ENCODE measurements at regions not wholly inside any gene's neighbourhood (a gene's known extent, or its start where the extent isn't known, plus 50 kb on each side); places are given as distances from the start of the nearest gene placed in this dataset.

GRCh38 chr4:77488882-77489281 is 116.7 kb upstream of the CXCL13 start:
- Histone ChIP-seq H3K4me1 (ENCODE audit: control insufficient read depth, insufficient read depth, low read length) (no peaks in the 10 kb centered on the region), H3K9me3 (ENCODE audit: control insufficient read depth, insufficient read depth, low read depth, low read length) (no peaks in the 10 kb centered on the region), H3K4me3 (ENCODE audit: low read depth in 2 of 2, low read length in 2 of 2) (no peak overlapping the region), H3K36me3 (ENCODE audit: control insufficient read depth, insufficient read depth, low read length) (no peaks in the 10 kb centered on the region), H3K27ac (ENCODE audit: low read length) (no peak overlapping the region), H3K27me3 (ENCODE audit: control insufficient read depth, insufficient read depth, low read length) (no peaks in the 10 kb centered on the region)
- POLR2A ChIA-PET, result no interaction called here
- TF ChIP-seq REST (IDR thresholded peaks at IDR 0.05; ENCODE audit: insufficient read depth in 1 of 2, low read depth in 2 of 2, low read length in 1 of 2) (no peak), TCF7L2 (IDR thresholded peaks at IDR 0.05; ENCODE audit: low read depth, low read length) (no peak), POLR2AphosphoS5 (IDR thresholded peaks at IDR 0.05; ENCODE audit: low read depth, low read length) (no peak)
- no TSS peak for BruUV-seq (replicated peaks)
- CTCF ChIA-PET, result no interaction called here
- DNase-seq (ENCODE audit: low read depth, low spot score), result no peak
- ATAC-seq, result no peak
- intact Hi-C loops (cut with micrococcal nuclease; ENCODE audit: unreplicated experiment), result no loop called here
- in situ Hi-C loops (cut with HindIII; ENCODE audit: low pct_unique_long_range_greater_than_20kb, low sequenced_read_pairs), result no loop called here

GRCh38 chr4:77493120-77493752 is 112.4 kb upstream of the CXCL13 start:
- H3K27ac ChIP-seq (ENCODE audit: low read length), result no peak overlapping the region
- BruUV-seq (replicated peaks), result no TSS peak
- CTCF ChIA-PET, result no interaction called here
- H3K4me1 ChIP-seq (ENCODE audit: control insufficient read depth, insufficient read depth, low read length), result no peaks in the 10 kb centered on the region
- DNase-seq (ENCODE audit: low read depth, low spot score) (no peak), ATAC-seq (no peak)
- no peaks in the 10 kb centered on the region for H3K27me3 ChIP-seq (ENCODE audit: control insufficient read depth, insufficient read depth, low read length)
- in situ Hi-C loops (cut with HindIII; ENCODE audit: low pct_unique_long_range_greater_than_20kb, low sequenced_read_pairs) (no loop called here), intact Hi-C loops (cut with micrococcal nuclease; ENCODE audit: unreplicated experiment) (no loop called here)
- no peak overlapping the region for H3K4me3 ChIP-seq (ENCODE audit: low read depth in 2 of 2, low read length in 2 of 2)
- POLR2A ChIA-PET, result no interaction called here
- H3K36me3 ChIP-seq (ENCODE audit: control insufficient read depth, insufficient read depth, low read length), result no peaks in the 10 kb centered on the region
- TF ChIP-seq TCF7L2 (IDR thresholded peaks at IDR 0.05; ENCODE audit: low read depth, low read length), result no peak
- no peak for TF ChIP-seq REST (IDR thresholded peaks at IDR 0.05; ENCODE audit: insufficient read depth in 1 of 2, low read depth in 2 of 2, low read length in 1 of 2)
- TF ChIP-seq CTCF (IDR thresholded peaks at IDR 0.05), result no peak
- no peak for TF ChIP-seq SIN3A (IDR thresholded peaks at IDR 0.05; ENCODE audit: borderline replicate concordance, insufficient read depth, low read depth, low read length)
- no peak for TF ChIP-seq POLR2AphosphoS5 (IDR thresholded peaks at IDR 0.05; ENCODE audit: low read depth, low read length)
- no peaks in the 10 kb centered on the region for H3K9me3 ChIP-seq (ENCODE audit: control insufficient read depth, insufficient read depth, low read depth, low read length)

Measured in Panc1 (cell line).